HG02759 (cell line): ENCODE measurements at regions not wholly inside any gene's neighbourhood (a gene's known extent, or its start where the extent isn't known, plus 50 kb on each side); places are given as distances from the start of the nearest gene placed in this dataset.

Source experiments
- ATAC-seq: cut with Tn5 transposase; IDR thresholded peaks from one replicate; pipeline ENCODE4 v1.9.1; 2021; ENCODE audit warnings: mild to moderate bottlenecking, moderate library complexity; ENCODE audit not compliant: unreplicated experiment

- ATAC-seq = no peak
Observed at GRCh38 chr11:103619938-103620337, 416.5 kb upstream of the DDI1 start.

- no peak for ATAC-seq
Observed at GRCh38 chr11:103622296-103622695, 414.1 kb upstream of the DDI1 start.

GRCh38 chr11:103623933-103624332, 412.5 kb upstream of the DDI1 start:
- no peak for ATAC-seq

- no peak for ATAC-seq
Observed at GRCh38 chr11:103624708-103625623, 411.5 kb upstream of the DDI1 start.

DNA sequence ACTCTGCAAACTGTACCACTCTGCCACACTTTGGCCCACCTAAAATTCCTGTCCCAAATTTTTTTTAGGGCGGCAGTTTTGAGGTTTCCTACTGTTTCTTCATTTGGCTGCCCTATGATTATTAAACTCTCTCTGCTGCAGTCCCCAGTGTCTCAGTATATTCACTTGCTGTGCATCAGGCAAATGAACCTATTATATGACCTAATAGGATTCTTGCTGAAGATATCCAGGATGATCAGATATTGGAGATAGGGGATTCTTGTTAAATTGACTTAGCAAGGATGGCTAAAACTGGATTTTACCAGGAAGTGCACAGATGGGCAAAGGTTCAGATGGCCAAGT, 410.8 kb upstream of the DDI1 start:
- no peak for ATAC-seq

DNA sequence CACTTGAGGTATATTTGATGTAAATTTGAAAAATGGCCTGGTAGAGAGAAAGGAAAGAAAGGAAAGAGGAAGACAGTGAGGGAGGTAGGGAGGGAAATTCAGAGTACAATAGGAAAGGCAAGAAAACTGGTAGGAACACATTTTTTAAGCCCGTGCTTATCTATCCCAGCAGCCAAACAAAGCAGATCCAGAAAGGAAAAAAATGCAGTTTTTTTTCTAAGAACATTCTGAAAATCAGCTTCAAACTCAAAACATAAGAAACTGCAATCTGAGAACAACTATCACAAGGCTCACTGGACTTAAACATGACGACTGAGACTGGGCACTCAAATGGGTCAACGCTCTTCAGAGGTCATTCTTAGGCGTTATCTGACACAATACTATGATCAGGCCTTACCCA, 408.3 kb upstream of the DDI1 start:
- no peak for ATAC-seq

DNA sequence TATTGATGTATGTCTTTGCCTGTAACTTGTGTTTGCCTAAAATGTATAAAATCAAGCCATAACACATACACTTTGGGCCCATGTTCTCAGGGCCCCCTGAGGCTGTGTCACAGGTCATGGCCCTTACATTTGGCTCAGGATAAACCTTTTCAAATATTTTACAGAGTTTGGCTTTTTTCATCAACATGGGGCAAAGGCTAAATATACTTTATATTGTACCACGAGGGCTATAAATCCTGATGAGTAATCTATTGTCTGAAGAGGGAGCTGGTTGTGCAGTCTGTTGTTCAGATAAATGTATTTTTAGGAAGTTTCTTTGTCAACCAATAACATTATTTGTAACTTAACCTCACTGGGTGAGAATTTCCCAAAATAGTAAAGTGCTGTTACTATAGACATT, 404.6 kb upstream of the DDI1 start:
- no peak for ATAC-seq

GRCh38 chr11:103633068-103633788, 403.2 kb upstream of the DDI1 start:
- ATAC-seq = no peak

DNA sequence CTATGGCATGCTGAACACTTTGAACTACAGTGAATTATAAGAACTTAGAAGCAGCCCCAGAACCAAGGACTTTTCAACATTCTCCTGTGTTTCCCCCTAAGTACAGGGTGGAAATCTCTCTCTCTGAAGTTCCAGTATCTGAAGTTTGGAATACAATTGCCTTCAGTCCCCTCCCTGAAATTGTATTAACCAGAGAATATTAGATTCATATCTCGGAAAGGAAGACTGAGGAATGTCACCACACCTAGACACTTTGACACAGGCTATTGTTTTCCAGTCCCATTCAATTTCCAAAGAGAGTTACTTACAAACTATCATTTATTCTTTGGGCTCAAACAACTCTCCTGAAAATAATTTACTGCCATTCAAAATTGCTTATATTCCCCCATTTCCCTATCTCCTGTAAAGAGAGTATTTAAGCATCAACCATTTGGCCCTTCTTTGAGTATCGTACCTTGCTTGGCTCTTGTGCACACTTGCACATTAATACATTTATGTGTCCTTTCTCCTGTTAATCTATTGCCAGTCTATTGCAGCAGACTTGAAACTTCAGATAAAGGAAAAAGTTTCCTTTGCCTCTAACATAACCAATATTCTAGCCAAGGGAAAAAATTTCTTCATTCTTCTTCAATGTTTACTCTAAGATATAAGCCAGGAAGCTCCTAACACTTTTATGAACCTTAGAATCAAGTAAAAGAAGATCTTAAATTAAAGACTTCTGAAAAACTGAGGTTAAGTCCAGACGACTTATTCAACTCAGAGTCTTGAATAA, 402.4 kb upstream of the DDI1 start:
- no peak for ATAC-seq

- ATAC-seq = no peak
Observed at GRCh38 chr11:103636232-103636631, 400.2 kb upstream of the DDI1 start.

DNA sequence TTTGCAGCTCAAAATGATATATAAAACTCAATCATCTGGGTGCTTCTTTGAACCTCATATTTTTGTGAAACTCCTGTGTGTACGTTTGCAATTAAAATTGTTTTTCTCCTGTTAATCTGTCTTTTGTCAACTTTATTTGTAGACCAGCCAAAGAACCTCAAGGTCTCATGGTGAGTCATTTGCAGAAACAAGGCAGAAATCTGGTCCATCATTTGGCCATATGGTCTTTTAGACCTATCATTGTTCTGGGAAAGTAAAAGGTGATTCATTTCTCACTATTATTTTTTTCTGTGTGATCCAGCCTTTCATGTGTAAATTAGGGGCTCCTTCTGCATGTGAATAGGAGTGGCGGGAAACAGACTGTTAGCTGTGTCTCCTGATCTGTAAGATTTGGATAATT, 399.1 kb upstream of the DDI1 start:
- no peak for ATAC-seq

GRCh38 chr11:103637831-103638230, 398.6 kb upstream of the DDI1 start:
- no peak for ATAC-seq

- no peak for ATAC-seq
Observed at GRCh38 chr11:103644676-103645075, 391.8 kb upstream of the DDI1 start.

DNA sequence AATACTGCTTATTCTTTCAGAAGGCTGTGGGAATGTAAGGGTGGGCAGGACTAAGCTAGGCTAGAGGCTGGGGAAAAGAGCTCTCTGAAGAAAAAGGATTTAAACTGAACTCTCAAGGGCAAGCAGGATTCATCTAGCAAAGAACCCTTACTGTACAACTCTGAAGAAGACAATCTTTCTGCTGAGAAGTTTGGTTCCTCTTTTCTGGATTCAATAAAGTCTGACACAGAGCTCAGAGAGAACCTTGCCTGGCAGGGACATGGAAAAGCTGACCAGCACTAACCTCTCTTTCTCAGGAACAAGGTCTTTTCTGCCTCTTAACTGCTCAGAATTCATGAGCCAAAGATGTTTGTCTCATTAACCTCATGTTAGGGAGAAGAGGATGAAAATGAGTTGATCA, 388.4 kb upstream of the DDI1 start:
- no peak for ATAC-seq

DNA sequence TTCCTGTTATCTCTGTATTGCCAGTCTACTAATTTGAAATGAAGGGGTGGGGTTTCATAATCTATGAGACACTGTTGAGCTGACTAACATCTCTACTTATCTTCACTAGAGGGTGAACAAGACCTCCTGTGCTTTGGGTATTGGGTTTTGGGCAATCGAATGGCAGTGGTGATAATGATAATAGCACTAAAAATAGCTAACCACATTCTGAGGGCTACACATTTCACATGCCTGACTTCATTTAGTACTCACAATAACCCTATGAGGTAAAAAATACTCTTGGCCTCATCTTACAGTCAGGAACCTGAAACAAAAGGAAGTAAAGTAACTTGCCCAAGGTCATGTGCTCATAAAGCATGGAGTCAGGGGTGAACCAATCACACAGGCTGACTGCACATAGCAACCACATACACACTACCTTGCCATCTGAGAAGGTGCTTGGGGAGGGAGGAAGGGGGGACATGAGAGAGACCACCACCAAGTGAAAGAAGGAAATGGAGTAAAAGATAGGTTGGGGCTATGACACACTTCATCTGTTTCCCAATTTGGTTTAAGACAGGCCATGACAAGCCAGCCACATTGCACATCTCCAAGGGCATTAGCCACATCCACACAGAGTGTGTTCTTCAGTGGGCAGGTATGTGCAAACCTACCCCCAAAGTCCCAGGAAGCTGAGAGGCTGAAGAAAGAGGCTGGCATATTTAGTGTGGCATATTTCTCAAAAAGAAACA, 387.6 kb upstream of the DDI1 start:
- peak; percentile 46 for ATAC-seq

DNA sequence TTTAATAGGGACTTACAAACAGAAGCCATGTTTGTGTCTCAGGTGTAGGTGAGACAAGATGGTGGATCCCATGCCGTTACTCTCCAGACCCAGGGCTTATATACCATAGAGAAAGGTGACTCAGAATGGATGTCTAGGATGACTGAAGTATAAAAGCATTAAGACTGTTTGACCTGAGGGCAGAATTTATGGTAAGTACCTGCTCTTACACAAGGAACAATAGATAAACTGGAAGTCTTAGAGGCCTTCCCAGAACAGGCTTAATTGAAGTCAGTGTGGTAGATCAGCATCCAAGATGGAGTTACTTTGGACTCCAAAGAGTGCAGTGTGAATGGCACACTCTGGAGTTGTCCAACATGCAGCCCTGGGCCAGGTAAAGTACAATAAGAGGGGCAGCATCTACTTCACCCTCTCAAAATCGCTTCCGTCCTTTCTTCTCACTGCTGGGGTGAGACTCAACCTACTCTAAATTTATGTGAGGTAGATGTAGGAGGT, 387.0 kb upstream of the DDI1 start:
- ATAC-seq = no peak

GRCh38 chr11:103650330-103650729, 386.1 kb upstream of the DDI1 start:
- no peak for ATAC-seq

DNA sequence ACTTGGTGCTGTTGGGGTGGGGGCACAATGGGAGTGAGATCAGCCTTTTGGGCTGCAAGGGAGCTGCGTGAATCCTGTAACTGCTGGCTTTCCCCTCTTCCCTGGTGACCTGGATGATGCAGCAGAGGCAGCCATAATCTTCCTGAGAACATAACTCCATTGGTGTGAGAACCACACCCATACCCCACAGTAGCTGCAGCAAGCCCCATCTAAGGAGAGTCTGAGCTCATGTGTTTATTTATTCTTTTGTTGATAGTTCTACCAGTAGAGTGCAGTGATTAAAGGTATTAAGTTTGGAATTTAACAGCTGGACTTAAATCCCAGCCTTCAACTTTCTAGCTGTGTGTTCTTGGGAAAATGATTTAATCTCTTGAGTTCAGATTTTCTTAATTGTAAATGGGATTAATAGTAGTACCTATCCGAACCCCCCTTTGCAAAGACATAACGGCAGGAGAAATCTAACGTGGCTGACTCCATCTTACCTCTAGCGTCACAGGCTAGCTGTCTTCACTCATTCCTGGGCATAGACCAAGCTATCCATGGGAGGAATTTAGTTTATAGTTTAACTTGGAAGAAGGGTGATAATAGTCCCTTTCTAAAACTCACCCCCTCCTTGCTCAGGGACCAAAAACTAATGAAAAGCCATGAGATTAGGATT, 385.0 kb upstream of the DDI1 start:
- no peak for ATAC-seq

- ATAC-seq = no peak
Observed at GRCh38 chr11:103652013-103652412, 384.4 kb upstream of the DDI1 start.

- ATAC-seq = no peak
Observed at GRCh38 chr11:103656382-103656781, 380.1 kb upstream of the DDI1 start.
